H1 (cell line): ENCODE measurements at regions not wholly inside any gene's neighbourhood (a gene's known extent, or its start where the extent isn't known, plus 50 kb on each side); places are given as distances from the start of the nearest gene placed in this dataset.

Experiments used
- CTCF ChIA-PET: fragments of 300-600 bp; sonication (Branson Sonifier 250); formaldehyde crosslinking; loops from one replicate; lab custom pipeline; 2021; ENCODE audit not compliant: partially characterized antibody; lab: Charles Lee
- POLR2A ChIA-PET: fragments of 300-600 bp; sonication (Branson Sonifier 250); formaldehyde crosslinking; loops from one replicate; lab custom pipeline; 2021; ENCODE audit warnings: inconsistent platforms; ENCODE audit not compliant: partially characterized antibody; lab: Charles Lee
- DNase-seq, 2 experiments: peaks; one replicate each; pipeline versions ENCODE4 v3.0.0 to v3.0.0-alpha.2; 2010 to 2022; ENCODE audit warnings: low spot score in 2 of 2, low read depth in 1 of 2, mixed read lengths in 1 of 2
- FAIRE-seq: peaks from 2 replicates; lab custom pipeline; 2011; peaks lifted over from hg19 to GRCh38; lab: Jason Lieb, UNC
- H2AFZ ChIP-seq: 2 replicates; pipeline ENCODE4 v1.8.1; 2012; ENCODE audit warnings: low read length, inconsistent platforms
- H2AK5ac ChIP-seq: 2 replicates; pipeline ENCODE4 v1.6.1; 2013; ENCODE audit warnings: low read depth, low read length
- H2BK120ac ChIP-seq: replicated peaks from 2 replicates; pipeline ENCODE3; 2013; ENCODE audit warnings: low read depth, low read length, inconsistent platforms
- H2BK12ac ChIP-seq: 2 replicates; pipeline ENCODE4 v1.6.1; 2013; ENCODE audit warnings: low read depth, low read length
- H2BK15ac ChIP-seq: 2 replicates; pipeline ENCODE4 v1.6.1; 2013; ENCODE audit warnings: low read length
- H2BK20ac ChIP-seq: 2 replicates; pipeline ENCODE4 v1.6.1; 2013; ENCODE audit warnings: low read length
- H2BK5ac ChIP-seq: 2 replicates; pipeline ENCODE4 v1.6.1; 2013; ENCODE audit warnings: low read depth, low read length
- H3K14ac ChIP-seq: 2 replicates; pipeline ENCODE4 v1.6.1; 2013; ENCODE audit warnings: inconsistent platforms; ENCODE audit not compliant: insufficient read length
- H3K18ac ChIP-seq: 2 replicates; pipeline ENCODE4 v1.6.1; 2013; ENCODE audit warnings: low read length; ENCODE audit errors: extremely low read depth
- H3K23ac ChIP-seq: 2 replicates; pipeline ENCODE4 v1.6.1; 2013; ENCODE audit warnings: inconsistent platforms; ENCODE audit not compliant: insufficient read length
- H3K23me2 ChIP-seq: 2 replicates; pipeline ENCODE4 v1.6.1; 2013; ENCODE audit warnings: low read depth, low read length
- H3K27ac ChIP-seq: 2 replicates; pipeline ENCODE4 v1.6.1; 2011; ENCODE audit warnings: low read depth, low read length, inconsistent platforms
- H3K27me3 ChIP-seq, 4 experiments: replicated peaks in 1 of 4; 1 replicate in 1 of 4; 2 replicates in 3 of 4; pipeline versions ENCODE4 v1.6.1 to v1.8.1; 2011 to 2013; ENCODE audit warnings: low read length in 3 of 4, mild to moderate bottlenecking in 3 of 4, inconsistent platforms in 2 of 4, mixed read lengths in 2 of 4, moderate library complexity in 1 of 4; ENCODE audit not compliant: control insufficient read depth in 3 of 4, insufficient read depth in 3 of 4; ENCODE audit errors: extremely low read depth in 1 of 4
- H3K36me3 ChIP-seq, 4 experiments: 2 replicates each; pipeline versions ENCODE4 v1.6.1 to v1.8.1; 2011 to 2013; ENCODE audit warnings: mild to moderate bottlenecking in 4 of 4, low read length in 3 of 4, moderate library complexity in 2 of 4, control low read depth in 1 of 4, inconsistent platforms in 1 of 4; ENCODE audit not compliant: insufficient read depth in 4 of 4, control insufficient read depth in 2 of 4
- H3K4ac ChIP-seq: replicated peaks from 2 replicates; pipeline ENCODE3; 2013; ENCODE audit warnings: low read length, low read depth, mixed read lengths, inconsistent platforms; ENCODE audit not compliant: insufficient read length
- H3K4me1 ChIP-seq, 4 experiments: replicated peaks in 1 of 4; 1 replicate in 1 of 4; 2 replicates in 3 of 4; pipeline versions ENCODE4 v1.6.1 to v1.8.1; 2011 to 2013; ENCODE audit warnings: low read length in 3 of 4, inconsistent platforms in 2 of 4, mixed read lengths in 1 of 4; ENCODE audit not compliant: insufficient read depth in 4 of 4, control insufficient read depth in 3 of 4
- H3K4me2 ChIP-seq, 2 experiments: 2 replicates each; pipeline versions ENCODE4 v1.6.1 to v1.8.1; 2011 to 2013; ENCODE audit warnings: low read depth in 2 of 2, low read length in 2 of 2, control low read depth in 1 of 2, inconsistent platforms in 1 of 2, mild to moderate bottlenecking in 1 of 2; ENCODE audit not compliant: insufficient read depth in 1 of 2
- H3K4me3 ChIP-seq, 4 experiments: fragments of 200-600, 300-600 bp in 1 of 4; sonication (generic), shearing (Covaris generic), sonication (Bioruptor Twin) in 1 of 4; 2 replicates each; pipeline versions ENCODE4 v1.5.1 to v1.8.1; 2011 to 2016; ENCODE audit warnings: low read length in 4 of 4, low read depth in 3 of 4, control low read depth in 2 of 4, inconsistent platforms in 2 of 4, mild to moderate bottlenecking in 2 of 4, mixed read lengths in 1 of 4, moderate library complexity in 1 of 4; ENCODE audit not compliant: insufficient read depth in 2 of 4; ENCODE audit errors: extremely low read depth in 1 of 4
- H3K56ac ChIP-seq: replicated peaks from 2 replicates; pipeline ENCODE3; 2013; ENCODE audit warnings: low read depth, mild to moderate bottlenecking, mixed read lengths, low read length, inconsistent platforms; ENCODE audit not compliant: insufficient read length
- H3K79me1 ChIP-seq: 2 replicates; pipeline ENCODE4 v1.6.1; 2013; ENCODE audit warnings: low read depth, low read length, control low read depth
- H3K79me2 ChIP-seq, 2 experiments: 2 replicates each; pipeline versions ENCODE4 v1.6.1 to v1.8.1; 2012 to 2013; ENCODE audit warnings: low read length in 2 of 2, mild to moderate bottlenecking in 2 of 2, inconsistent platforms in 1 of 2; ENCODE audit not compliant: insufficient read depth in 2 of 2, control insufficient read depth in 1 of 2
- H3K9ac ChIP-seq, 4 experiments: replicated peaks in 1 of 4; 1 replicate in 1 of 4; 2 replicates in 3 of 4; pipeline versions ENCODE4 v1.6.1 to v1.8.1; 2011 to 2013; ENCODE audit warnings: low read depth in 3 of 4, low read length in 3 of 4, control low read depth in 2 of 4, mild to moderate bottlenecking in 2 of 4, moderate library complexity in 2 of 4, inconsistent platforms in 1 of 4; ENCODE audit errors: extremely low read depth in 1 of 4
- H3K9me3 ChIP-seq, 2 experiments: 2 replicates each; pipeline versions ENCODE4 v1.6.1 to v1.8.1; 2012 to 2013; ENCODE audit warnings: mild to moderate bottlenecking in 2 of 2, moderate library complexity in 2 of 2, control low read depth in 1 of 2, inconsistent platforms in 1 of 2, low read depth in 1 of 2, low read length in 1 of 2, mixed read lengths in 1 of 2; ENCODE audit not compliant: insufficient read depth in 2 of 2
- H4K20me1 ChIP-seq, 2 experiments: replicated peaks in 1 of 2; 2 replicates each; pipeline versions ENCODE3 to v1.8.1; 2011 to 2013; ENCODE audit warnings: inconsistent platforms in 2 of 2, low read length in 2 of 2, mild to moderate bottlenecking in 1 of 2; ENCODE audit not compliant: insufficient read depth in 2 of 2, control insufficient read depth in 1 of 2
- H4K5ac ChIP-seq: 2 replicates; pipeline ENCODE4 v1.6.1; 2013; ENCODE audit warnings: low read length, low read depth, mixed read lengths, inconsistent platforms; ENCODE audit not compliant: insufficient read length
- H4K8ac ChIP-seq: 2 replicates; pipeline ENCODE4 v1.8.0; 2013; ENCODE audit warnings: mild to moderate bottlenecking, moderate library complexity, low read length, inconsistent platforms; ENCODE audit not compliant: insufficient read depth; ENCODE audit errors: extremely low read depth
- H4K91ac ChIP-seq: replicated peaks from 2 replicates; pipeline ENCODE3; 2013; ENCODE audit warnings: low read length, mixed read lengths, inconsistent platforms; ENCODE audit not compliant: insufficient read length
- HDAC2 ChIP-seq, 2 experiments: fragments of 300-600 bp in 1 of 2; sonication (generic) in 1 of 2; IDR thresholded peaks; 2 replicates each; pipeline ENCODE4 v1.6.1; 2011 to 2012; ENCODE audit warnings: low read depth in 2 of 2, low read length in 2 of 2, mild to moderate bottlenecking in 2 of 2, moderate library complexity in 2 of 2, borderline replicate concordance in 1 of 2, inconsistent platforms in 1 of 2
- RAD21 ChIP-seq, 2 experiments: IDR thresholded peaks in 1 of 2; conservative IDR thresholded peaks in 1 of 2; 2 replicates each; pipeline ENCODE4 v1.6.1; 2011; ENCODE audit warnings: low read depth in 2 of 2, low read length in 2 of 2, improper control_type of control experiment in 1 of 2, inconsistent platforms in 1 of 2, mild to moderate bottlenecking in 1 of 2, moderate library complexity in 1 of 2
- WGBS, 2 experiments: shearing (Covaris generic) in 1 of 2; methylation state at CpG; one replicate each; pipeline versions ENCODE4 v1.1.6 to v1.1.7; 2013 to 2015; ENCODE audit warnings: low lambda C conversion rate in 2 of 2, mixed read lengths in 2 of 2, inconsistent platforms in 1 of 2, low coverage in 1 of 2, missing lambda C conversion rate in 1 of 2; ENCODE audit not compliant: insufficient replicate concordance in 2 of 2, insufficient coverage in 1 of 2, insufficient read length in 1 of 2; ENCODE audit errors: extremely low coverage in 1 of 2, missing lambda C conversion rate in 1 of 2; 5-methylcytosine and 5-hydroxymethylcytosine counted together
- TF ChIP-seq, protein P1 (sequence below), 3 experiments: IDR thresholded peaks; 1 replicate in 2 of 3; 2 replicates in 1 of 3; pipeline versions ENCODE4 v1.5.1 to v1.6.1; 2011; ENCODE audit warnings: low read length in 3 of 3, mild to moderate bottlenecking in 3 of 3, inconsistent platforms in 2 of 3, low read depth in 1 of 3, moderate library complexity in 1 of 3; ENCODE audit not compliant: insufficient read depth in 1 of 3; ENCODE audit errors: control extremely low read depth in 1 of 3

DNA sequence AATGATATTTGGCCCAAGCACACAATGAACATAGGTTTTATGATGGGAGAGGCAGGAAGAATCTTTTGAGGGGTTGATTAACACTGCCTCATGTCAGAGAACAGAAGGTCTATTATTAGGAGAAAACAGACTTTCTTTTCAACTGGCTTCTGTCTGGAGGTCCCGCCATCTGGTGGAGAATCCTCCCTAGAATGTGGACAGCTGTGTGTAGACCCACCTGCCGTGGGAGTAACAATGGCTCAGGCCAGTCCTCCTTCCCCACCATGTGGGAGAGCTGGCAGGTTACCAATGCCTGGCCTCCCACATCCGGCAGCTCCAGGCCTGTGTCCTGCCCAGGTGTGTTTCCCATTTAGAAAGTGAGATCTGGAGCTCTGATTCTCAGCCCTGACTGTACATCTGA lies 70.4 kb upstream of the AOAH start:
- WGBS, 2 experiments: 78% methylated on average over 3 of the region's 3 CpGs; no CpG with 5 or more reads in 1 of the 2 experiments
- no peak for FAIRE-seq
- no peak overlapping the region for H2BK12ac ChIP-seq

More for the DNA sequence above, 70.4 kb upstream of the AOAH start:
- Histone ChIP-seq H3K4me1 (no peaks in the 10 kb centered on the region), H3K14ac (no peak overlapping the region), H3K4ac (no peak overlapping the region), H4K5ac (no peak overlapping the region), H2AFZ (no peak overlapping the region), H3K9ac (no peak overlapping the region), H2BK20ac (no peak overlapping the region), H2BK5ac (no peak overlapping the region), H3K27me3 (no peaks in the 10 kb centered on the region), H3K23me2 (no peaks in the 10 kb centered on the region), H3K36me3 (no peaks in the 10 kb centered on the region), H2BK120ac (no peak overlapping the region), H3K18ac (no peak overlapping the region), H3K9me3 (no peaks in the 10 kb centered on the region), H3K56ac (no peak overlapping the region), H3K27ac (no peak overlapping the region), H4K8ac (no peak overlapping the region), H3K79me1 (no peaks in the 10 kb centered on the region), H2BK15ac (no peak overlapping the region), H3K23ac (no peak overlapping the region), H3K4me3 (no peak overlapping the region), H3K79me2 (no peaks in the 10 kb centered on the region), H2AK5ac (no peak overlapping the region), H3K4me2 (no peak overlapping the region), H4K20me1 (no peaks in the 10 kb centered on the region), H4K91ac (no peak overlapping the region)
- no peak for DNase-seq
- POLR2A ChIA-PET: no interaction called here
- TF ChIP-seq RAD21 (IDR thresholded peaks at IDR 0.05 in 1 of 2, conservative IDR thresholded peaks at IDR 0.05 in 1 of 2; ENCODE audit: low read depth in 2 of 2, low read length in 2 of 2) (peak in 1 of 2 experiments; percentile 26; a peak in 3 of 4 replicates), HDAC2 (IDR thresholded peaks at IDR 0.05; ENCODE audit: borderline replicate concordance in 1 of 2, low read depth in 2 of 2, low read length in 2 of 2) (no peak)
- TF ChIP-seq, protein P1, sequence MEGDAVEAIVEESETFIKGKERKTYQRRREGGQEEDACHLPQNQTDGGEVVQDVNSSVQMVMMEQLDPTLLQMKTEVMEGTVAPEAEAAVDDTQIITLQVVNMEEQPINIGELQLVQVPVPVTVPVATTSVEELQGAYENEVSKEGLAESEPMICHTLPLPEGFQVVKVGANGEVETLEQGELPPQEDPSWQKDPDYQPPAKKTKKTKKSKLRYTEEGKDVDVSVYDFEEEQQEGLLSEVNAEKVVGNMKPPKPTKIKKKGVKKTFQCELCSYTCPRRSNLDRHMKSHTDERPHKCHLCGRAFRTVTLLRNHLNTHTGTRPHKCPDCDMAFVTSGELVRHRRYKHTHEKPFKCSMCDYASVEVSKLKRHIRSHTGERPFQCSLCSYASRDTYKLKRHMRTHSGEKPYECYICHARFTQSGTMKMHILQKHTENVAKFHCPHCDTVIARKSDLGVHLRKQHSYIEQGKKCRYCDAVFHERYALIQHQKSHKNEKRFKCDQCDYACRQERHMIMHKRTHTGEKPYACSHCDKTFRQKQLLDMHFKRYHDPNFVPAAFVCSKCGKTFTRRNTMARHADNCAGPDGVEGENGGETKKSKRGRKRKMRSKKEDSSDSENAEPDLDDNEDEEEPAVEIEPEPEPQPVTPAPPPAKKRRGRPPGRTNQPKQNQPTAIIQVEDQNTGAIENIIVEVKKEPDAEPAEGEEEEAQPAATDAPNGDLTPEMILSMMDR (IDR thresholded peaks at IDR 0.05; ENCODE audit: control extremely low read depth in 1 of 3, insufficient read depth in 1 of 3, low read depth in 1 of 3, low read length in 3 of 3): peak in 2 of 3 experiments; percentile 10 to 11; a peak in 1 of 4 replicates
- CTCF ChIA-PET: interaction anchor here (0.5 to 1.9 kb wide), 10 partner anchors 8 to 542 kb away, joined by 3 to 7 read pairs (median 3); no protein-coding TSS in a partner anchor
